Endodermal cell (in vitro differentiated cells): ENCODE measurements at regions not wholly inside any gene's neighbourhood (a gene's known extent, or its start where the extent isn't known, plus 50 kb on each side); places are given as distances from the start of the nearest gene placed in this dataset.

ENCODE experiments used
- DNase-seq: peaks from one replicate; pipeline ENCODE4 v3.0.0-alpha.2; 2017
- H3K27ac ChIP-seq: 2 replicates; pipeline ENCODE4 v1.5.1; 2013; ENCODE audit warnings: mild to moderate bottlenecking, low read depth, low read length, moderate library complexity
- H3K27me3 ChIP-seq: 2 replicates; pipeline ENCODE4 v1.6.1; 2013; ENCODE audit warnings: mild to moderate bottlenecking, low read length, moderate library complexity; ENCODE audit not compliant: insufficient read depth, control insufficient read depth, poor library complexity, severe bottlenecking
- H3K36me3 ChIP-seq: 2 replicates; pipeline ENCODE4 v1.7.0; 2013; ENCODE audit warnings: mild to moderate bottlenecking, low read length, moderate library complexity; ENCODE audit not compliant: control insufficient read depth, insufficient read depth
- H3K4me1 ChIP-seq: one replicate; pipeline ENCODE4 v1.7.0; 2013; ENCODE audit warnings: low read length; ENCODE audit not compliant: control insufficient read depth, insufficient read depth
- H3K4me3 ChIP-seq: 2 replicates; pipeline ENCODE4 v1.5.1; 2013; ENCODE audit warnings: mild to moderate bottlenecking, low read length, moderate library complexity
- H3K9ac ChIP-seq: 2 replicates; pipeline ENCODE4 v1.6.1; 2013; ENCODE audit warnings: mild to moderate bottlenecking, low read length, moderate library complexity; ENCODE audit not compliant: poor library complexity, severe bottlenecking; ENCODE audit errors: extremely low read depth
- H3K9me3 ChIP-seq: 2 replicates; pipeline ENCODE4 v1.6.1; 2013; ENCODE audit warnings: mild to moderate bottlenecking, low read length, moderate library complexity; ENCODE audit not compliant: control insufficient read depth
- H3K27ac Mint-ChIP-seq: 2 replicates; pipeline ENCODE4 v1.8.0; 2020; ENCODE audit warnings: mixed read lengths
- H3K27me3 Mint-ChIP-seq: 2 replicates; pipeline ENCODE4 v1.8.0; 2021; ENCODE audit warnings: mild to moderate bottlenecking, mixed read lengths; ENCODE audit not compliant: insufficient read depth
- H3K36me3 Mint-ChIP-seq: 2 replicates; pipeline ENCODE4 v1.8.0; 2020; ENCODE audit warnings: low read depth, mixed read lengths
- H3K4me1 Mint-ChIP-seq: 2 replicates; pipeline ENCODE4 v1.8.0; 2020; ENCODE audit warnings: mixed read lengths
- H3K4me3 Mint-ChIP-seq: 2 replicates; pipeline ENCODE4 v1.8.0; 2020; ENCODE audit warnings: mild to moderate bottlenecking, moderate library complexity, mixed read lengths
- H3K9me3 Mint-ChIP-seq: 2 replicates; pipeline ENCODE4 v1.8.0; 2020; ENCODE audit warnings: mild to moderate bottlenecking, mixed read lengths
- CTCF ChIP-seq: fragments of 200-600 bp; sonication (generic); conservative IDR thresholded peaks from 2 replicates; pipeline ENCODE4 v1.5.0; 2021; ENCODE audit warnings: antibody characterized with exemption, mild to moderate bottlenecking
- WGBS, 2 experiments: methylation state at CpG; one replicate each; pipeline versions ENCODE4 v1.1.5 to v1.1.7; 2013; ENCODE audit warnings: missing lambda C conversion rate in 2 of 2, mixed read lengths in 1 of 2; ENCODE audit not compliant: insufficient coverage in 1 of 2, insufficient read length in 1 of 2; 5-methylcytosine and 5-hydroxymethylcytosine counted together

- TF ChIP-seq CTCF: no peak
- H3K27me3 Mint-ChIP-seq: no peaks in the 10 kb centered on the region
- Histone ChIP-seq H3K9me3 (no peaks in the 10 kb centered on the region), H3K27me3 (no peaks in the 10 kb centered on the region), H3K36me3 (no peaks in the 10 kb centered on the region), H3K4me1 (no peaks in the 10 kb centered on the region), H3K27ac (no peak overlapping the region), H3K4me3 (no peak overlapping the region), H3K9ac (no peak overlapping the region)
- no peak overlapping the region for H3K4me3 Mint-ChIP-seq
- DNase-seq: no peak
- no peaks in the 10 kb centered on the region for H3K9me3 Mint-ChIP-seq
- H3K36me3 Mint-ChIP-seq: no peaks in the 10 kb centered on the region
- WGBS, 2 experiments: 83 to 100% methylated on average over 1 to 2 of the region's 2 CpGs
- no peak overlapping the region for H3K27ac Mint-ChIP-seq
- H3K4me1 Mint-ChIP-seq: no peaks in the 10 kb centered on the region
Measured at GRCh38 chr11:92651159-92651558, 318.3 kb upstream of the MTNR1B start.

GRCh38 chr11:92653454-92653853 is 316.0 kb upstream of the MTNR1B start:
- no peaks in the 10 kb centered on the region for H3K9me3 ChIP-seq
- Mint-ChIP-seq H3K27me3 (no peaks in the 10 kb centered on the region), H3K9me3 (no peaks in the 10 kb centered on the region), H3K36me3 (no peaks in the 10 kb centered on the region), H3K4me1 (no peaks in the 10 kb centered on the region), H3K27ac (no peak overlapping the region), H3K4me3 (no peak overlapping the region)
- H3K36me3 ChIP-seq: no peaks in the 10 kb centered on the region
- H3K27me3 ChIP-seq: no peaks in the 10 kb centered on the region
- no peak overlapping the region for H3K4me3 ChIP-seq
- no peaks in the 10 kb centered on the region for H3K4me1 ChIP-seq
- no peak for TF ChIP-seq CTCF
- no peak for DNase-seq
- H3K9ac ChIP-seq: no peak overlapping the region
- no peak overlapping the region for H3K27ac ChIP-seq

- no peaks in the 10 kb centered on the region for H3K36me3 Mint-ChIP-seq
- H3K4me1 Mint-ChIP-seq: no peaks in the 10 kb centered on the region
- H3K27ac Mint-ChIP-seq: no peak overlapping the region
- no peaks in the 10 kb centered on the region for H3K27me3 Mint-ChIP-seq
- Histone ChIP-seq H3K9ac (no peak overlapping the region), H3K4me1 (no peaks in the 10 kb centered on the region), H3K4me3 (no peak overlapping the region), H3K27ac (no peak overlapping the region), H3K9me3 (no peaks in the 10 kb centered on the region), H3K36me3 (no peaks in the 10 kb centered on the region), H3K27me3 (no peaks in the 10 kb centered on the region)
- no peak overlapping the region for H3K4me3 Mint-ChIP-seq
- TF ChIP-seq CTCF: no peak
- DNase-seq: no peak
- no peaks in the 10 kb centered on the region for H3K9me3 Mint-ChIP-seq
- WGBS, 2 experiments: 86 to 100% methylated on average over 1 to 2 of the region's 2 CpGs
Measured at GRCh38 chr11:92656783-92657182, 312.7 kb upstream of the MTNR1B start.
